ENCODE measurements at regions not wholly inside any gene's neighbourhood (a gene's known extent, or its start where the extent isn't known, plus 50 kb on each side); places are given as distances from the start of the nearest gene placed in this dataset.

DNA sequence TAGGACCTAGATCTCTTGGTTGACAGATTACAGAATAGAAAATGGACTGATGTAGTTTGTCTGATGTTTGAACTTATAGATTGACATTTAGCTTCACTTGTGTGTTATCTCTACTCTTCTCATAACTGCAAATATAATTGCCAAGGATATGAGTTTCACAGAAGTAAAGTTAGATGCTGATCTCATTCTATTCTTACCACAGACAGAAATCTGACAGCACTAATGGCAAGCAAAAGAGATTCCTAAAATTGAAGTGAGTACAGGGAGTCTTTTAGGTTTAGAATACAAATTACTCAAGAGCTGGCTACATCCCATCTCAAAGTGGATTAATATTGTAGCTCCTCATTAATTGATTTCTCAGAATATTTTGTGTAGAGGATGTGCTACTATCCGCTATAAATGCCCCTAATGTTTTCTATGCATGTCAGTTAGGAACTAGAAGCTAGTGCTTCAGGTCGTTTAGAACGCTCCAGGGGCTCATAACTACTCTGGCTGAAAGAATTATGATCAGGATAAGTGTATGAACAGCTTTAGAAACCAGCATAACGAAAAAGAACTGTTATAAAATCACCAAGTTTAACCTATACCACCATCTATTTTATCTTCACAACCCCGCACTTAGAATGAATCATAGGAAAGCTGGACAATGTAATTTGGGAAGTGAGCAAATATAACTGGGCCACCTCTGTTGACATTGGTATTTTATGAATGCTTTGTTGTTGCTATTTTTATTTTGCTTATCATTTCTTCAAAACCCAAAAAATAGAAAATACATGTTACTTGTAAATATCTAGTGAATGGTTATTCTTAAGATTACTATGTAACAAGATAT, 378.8 kb upstream of the REG3G start:
- TF ChIP-seq, protein P1, sequence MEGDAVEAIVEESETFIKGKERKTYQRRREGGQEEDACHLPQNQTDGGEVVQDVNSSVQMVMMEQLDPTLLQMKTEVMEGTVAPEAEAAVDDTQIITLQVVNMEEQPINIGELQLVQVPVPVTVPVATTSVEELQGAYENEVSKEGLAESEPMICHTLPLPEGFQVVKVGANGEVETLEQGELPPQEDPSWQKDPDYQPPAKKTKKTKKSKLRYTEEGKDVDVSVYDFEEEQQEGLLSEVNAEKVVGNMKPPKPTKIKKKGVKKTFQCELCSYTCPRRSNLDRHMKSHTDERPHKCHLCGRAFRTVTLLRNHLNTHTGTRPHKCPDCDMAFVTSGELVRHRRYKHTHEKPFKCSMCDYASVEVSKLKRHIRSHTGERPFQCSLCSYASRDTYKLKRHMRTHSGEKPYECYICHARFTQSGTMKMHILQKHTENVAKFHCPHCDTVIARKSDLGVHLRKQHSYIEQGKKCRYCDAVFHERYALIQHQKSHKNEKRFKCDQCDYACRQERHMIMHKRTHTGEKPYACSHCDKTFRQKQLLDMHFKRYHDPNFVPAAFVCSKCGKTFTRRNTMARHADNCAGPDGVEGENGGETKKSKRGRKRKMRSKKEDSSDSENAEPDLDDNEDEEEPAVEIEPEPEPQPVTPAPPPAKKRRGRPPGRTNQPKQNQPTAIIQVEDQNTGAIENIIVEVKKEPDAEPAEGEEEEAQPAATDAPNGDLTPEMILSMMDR (conservative IDR thresholded peaks at IDR 0.05 in 1 of 2, IDR thresholded peaks at IDR 0.05 in 1 of 2; ENCODE audit: low read depth in 1 of 2, low read length in 2 of 2) = no peak
- TF ChIP-seq EZH2 (IDR thresholded peaks at IDR 0.05; ENCODE audit: low read length, missing control alignments) = no peak
